ENCODE measurements at regions not wholly inside any gene's neighbourhood (a gene's known extent, or its start where the extent isn't known, plus 50 kb on each side); places are given as distances from the start of the nearest gene placed in this dataset.

GRCh38 chr13:31485183-31485582, 254.1 kb upstream of the RXFP2 start:
- no peak for ATAC-seq
- in situ Hi-C loops (cut with MboI; ENCODE audit: low sequenced_read_pairs in 4 of 4), result no loop called here

GRCh38 chr13:31485651-31486051, 253.7 kb upstream of the RXFP2 start:
- H3K4me1 ChIP-seq, result no peaks in the 10 kb centered on the region
- no peak for TF ChIP-seq CTCF (IDR thresholded peaks at IDR 0.05 in 4 of 5, conservative IDR thresholded peaks at IDR 0.05 in 1 of 5)
- no peak for TF ChIP-seq POLR2A (IDR thresholded peaks at IDR 0.05)
- DNase-seq, result no peak
- in situ Hi-C loops (cut with MboI; ENCODE audit: low sequenced_read_pairs in 4 of 4) (no loop called here), intact Hi-C loops (cut with DNase I; ENCODE audit: low total_unique reads) (no loop called here)
- no peak overlapping the region for H3K4me3 ChIP-seq
- no peaks in the 10 kb centered on the region for H3K36me3 ChIP-seq
- H3K9me3 ChIP-seq, result no peaks in the 10 kb centered on the region
- no peak for ATAC-seq
- no peak overlapping the region for H3K27ac ChIP-seq
- no peaks in the 10 kb centered on the region for H3K27me3 ChIP-seq

More at GRCh38 chr13:31485183-31485582, 254.1 kb upstream of the RXFP2 start:
- Histone ChIP-seq H3K36me3 (no peaks in the 10 kb centered on the region), H3K4me1 (no peaks in the 10 kb centered on the region), H3K27me3 (no peaks in the 10 kb centered on the region), H3K27ac (no peak overlapping the region), H3K4me3 (no peak overlapping the region), H3K9me3 (no peaks in the 10 kb centered on the region)
- intact Hi-C loops (cut with DNase I; ENCODE audit: low total_unique reads), result no loop called here
- no peak for DNase-seq
- TF ChIP-seq CTCF (IDR thresholded peaks at IDR 0.05 in 4 of 5, conservative IDR thresholded peaks at IDR 0.05 in 1 of 5) (no peak), POLR2A (IDR thresholded peaks at IDR 0.05) (no peak)

GRCh38 chr13:31495336-31495735, 244.0 kb upstream of the RXFP2 start:
- ATAC-seq (no peak), DNase-seq (no peak)
- TF ChIP-seq CTCF (IDR thresholded peaks at IDR 0.05 in 4 of 5, conservative IDR thresholded peaks at IDR 0.05 in 1 of 5) (no peak), POLR2A (IDR thresholded peaks at IDR 0.05) (no peak)
- Histone ChIP-seq H3K27ac (no peak overlapping the region), H3K9me3 (no peaks in the 10 kb centered on the region), H3K4me3 (no peak overlapping the region), H3K4me1 (no peaks in the 10 kb centered on the region), H3K36me3 (no peaks in the 10 kb centered on the region), H3K27me3 (no peaks in the 10 kb centered on the region)
- in situ Hi-C loops (cut with MboI; ENCODE audit: low sequenced_read_pairs in 4 of 4), result no loop called here
- intact Hi-C loops (cut with DNase I; ENCODE audit: low total_unique reads), result no loop called here

- ATAC-seq, result no peak
These were observed 240.1 kb upstream of the RXFP2 start for GRCh38 chr13:31499274-31499673.

More at GRCh38 chr13:31499274-31499673, 240.1 kb upstream of the RXFP2 start:
- no peaks in the 10 kb centered on the region for H3K36me3 ChIP-seq
- no peak overlapping the region for H3K4me3 ChIP-seq
- no peaks in the 10 kb centered on the region for H3K4me1 ChIP-seq
- in situ Hi-C loops (cut with MboI; ENCODE audit: low sequenced_read_pairs in 4 of 4) (no loop called here), intact Hi-C loops (cut with DNase I; ENCODE audit: low total_unique reads) (no loop called here)
- no peak for DNase-seq
- H3K27ac ChIP-seq, result no peak overlapping the region
- H3K27me3 ChIP-seq, result no peaks in the 10 kb centered on the region
- TF ChIP-seq CTCF (IDR thresholded peaks at IDR 0.05 in 4 of 5, conservative IDR thresholded peaks at IDR 0.05 in 1 of 5) (no peak), POLR2A (IDR thresholded peaks at IDR 0.05) (no peak)
- H3K9me3 ChIP-seq, result no peaks in the 10 kb centered on the region
